Mammary epithelial cell (primary cell): ENCODE measurements at regions not wholly inside any gene's neighbourhood (a gene's known extent, or its start where the extent isn't known, plus 50 kb on each side); places are given as distances from the start of the nearest gene placed in this dataset.

ENCODE experiments used
- EZH2 ChIP-seq: IDR thresholded peaks from 2 replicates; pipeline ENCODE4 v1.6.1; 2012; ENCODE audit warnings: low read length, inconsistent platforms, borderline replicate concordance
- TF ChIP-seq, protein P1 (sequence below), 2 donors: IDR thresholded peaks in 1 of 2; conservative IDR thresholded peaks in 1 of 2; 2 replicates each; pipeline ENCODE4 v1.5.1; 2011 to 2012; ENCODE audit warnings: inconsistent platforms in 2 of 2, low read length in 2 of 2, mild to moderate bottlenecking in 2 of 2, control low read depth in 1 of 2, low read depth in 1 of 2; ENCODE audit not compliant: insufficient read depth in 1 of 2; ENCODE audit errors: extremely low read depth in 1 of 2

DNA sequence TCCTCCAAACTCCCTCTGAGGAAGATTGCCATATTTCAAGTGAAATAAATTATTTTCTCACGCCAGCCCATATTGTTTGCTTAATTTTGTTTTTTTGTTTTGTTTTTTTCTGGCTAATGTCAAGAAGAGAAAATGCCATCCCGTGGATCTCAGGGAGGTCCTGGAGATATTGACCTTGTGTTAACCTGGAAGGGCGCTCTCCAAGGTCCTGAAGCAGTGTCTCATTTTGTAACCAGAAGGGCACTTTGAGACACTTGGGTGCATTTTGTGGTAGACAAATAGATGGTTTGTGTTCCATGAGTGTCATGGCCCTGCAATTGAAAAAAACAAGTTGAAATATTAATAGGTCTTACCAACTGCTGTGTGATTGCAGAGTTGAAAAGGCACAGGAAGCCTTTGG lies 268.9 kb downstream of the SUDS3 start:
- TF ChIP-seq, protein P1, sequence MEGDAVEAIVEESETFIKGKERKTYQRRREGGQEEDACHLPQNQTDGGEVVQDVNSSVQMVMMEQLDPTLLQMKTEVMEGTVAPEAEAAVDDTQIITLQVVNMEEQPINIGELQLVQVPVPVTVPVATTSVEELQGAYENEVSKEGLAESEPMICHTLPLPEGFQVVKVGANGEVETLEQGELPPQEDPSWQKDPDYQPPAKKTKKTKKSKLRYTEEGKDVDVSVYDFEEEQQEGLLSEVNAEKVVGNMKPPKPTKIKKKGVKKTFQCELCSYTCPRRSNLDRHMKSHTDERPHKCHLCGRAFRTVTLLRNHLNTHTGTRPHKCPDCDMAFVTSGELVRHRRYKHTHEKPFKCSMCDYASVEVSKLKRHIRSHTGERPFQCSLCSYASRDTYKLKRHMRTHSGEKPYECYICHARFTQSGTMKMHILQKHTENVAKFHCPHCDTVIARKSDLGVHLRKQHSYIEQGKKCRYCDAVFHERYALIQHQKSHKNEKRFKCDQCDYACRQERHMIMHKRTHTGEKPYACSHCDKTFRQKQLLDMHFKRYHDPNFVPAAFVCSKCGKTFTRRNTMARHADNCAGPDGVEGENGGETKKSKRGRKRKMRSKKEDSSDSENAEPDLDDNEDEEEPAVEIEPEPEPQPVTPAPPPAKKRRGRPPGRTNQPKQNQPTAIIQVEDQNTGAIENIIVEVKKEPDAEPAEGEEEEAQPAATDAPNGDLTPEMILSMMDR (conservative IDR thresholded peaks at IDR 0.05 in 1 of 2, IDR thresholded peaks at IDR 0.05 in 1 of 2; ENCODE audit: extremely low read depth in 1 of 2, insufficient read depth in 1 of 2, low read depth in 1 of 2, low read length in 2 of 2): no peak
- TF ChIP-seq EZH2: no peak
